HG02759 (cell line): ENCODE measurements at regions not wholly inside any gene's neighbourhood (a gene's known extent, or its start where the extent isn't known, plus 50 kb on each side); places are given as distances from the start of the nearest gene placed in this dataset.
A peak's percentile ranks its signal among the peaks of the same experiment; 100 is the strongest.

Source experiments
- ATAC-seq: cut with Tn5 transposase; IDR thresholded peaks from one replicate; pipeline ENCODE4 v1.9.1; 2021; ENCODE audit warnings: mild to moderate bottlenecking, moderate library complexity; ENCODE audit not compliant: unreplicated experiment

- ATAC-seq, result no peak
Measured at GRCh38 chr6:163804991-163805390, 390.5 kb downstream of the QKI start.

GRCh38 chr6:163802267-163802666 is 387.7 kb downstream of the QKI start:
- no peak for ATAC-seq

DNA sequence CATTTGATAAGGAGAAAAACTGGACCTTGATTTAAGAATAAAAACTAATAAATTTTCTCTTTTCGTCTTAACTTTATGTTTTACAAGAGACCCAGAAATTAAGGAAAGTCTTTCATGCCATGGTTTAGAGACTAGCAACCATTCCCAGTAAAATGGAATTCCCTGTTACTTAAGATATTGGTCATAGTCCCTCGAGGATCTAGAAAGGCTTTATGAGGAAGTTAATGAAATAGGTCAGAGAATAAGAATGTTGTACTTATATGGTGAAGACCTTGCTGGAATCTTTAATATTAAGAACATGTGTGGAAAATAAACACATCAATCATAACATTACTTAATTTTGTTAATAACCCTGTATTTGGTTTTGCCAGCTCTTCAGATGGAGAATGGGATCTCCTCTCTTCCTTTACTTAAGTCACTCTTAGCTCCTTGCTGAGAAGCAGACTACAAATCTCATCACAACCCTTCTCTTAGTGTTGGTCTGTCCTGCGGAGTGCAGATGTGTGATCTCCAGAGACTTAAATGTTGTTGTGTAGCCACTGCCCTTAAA is 382.9 kb downstream of the QKI start:
- no peak for ATAC-seq

GRCh38 chr6:163793011-163793983 is 378.8 kb downstream of the QKI start:
- ATAC-seq, result peak; percentile 95

- ATAC-seq, result no peak
Measured at GRCh38 chr6:163790266-163790840, 375.8 kb downstream of the QKI start.

- no peak for ATAC-seq
Measured at GRCh38 chr6:163789199-163789810, 374.8 kb downstream of the QKI start.

- no peak for ATAC-seq
Measured at GRCh38 chr6:163786995-163787671, 372.6 kb downstream of the QKI start.

- peak; percentile 87 for ATAC-seq
Measured at GRCh38 chr6:163782436-163783003, 368.0 kb downstream of the QKI start.

DNA sequence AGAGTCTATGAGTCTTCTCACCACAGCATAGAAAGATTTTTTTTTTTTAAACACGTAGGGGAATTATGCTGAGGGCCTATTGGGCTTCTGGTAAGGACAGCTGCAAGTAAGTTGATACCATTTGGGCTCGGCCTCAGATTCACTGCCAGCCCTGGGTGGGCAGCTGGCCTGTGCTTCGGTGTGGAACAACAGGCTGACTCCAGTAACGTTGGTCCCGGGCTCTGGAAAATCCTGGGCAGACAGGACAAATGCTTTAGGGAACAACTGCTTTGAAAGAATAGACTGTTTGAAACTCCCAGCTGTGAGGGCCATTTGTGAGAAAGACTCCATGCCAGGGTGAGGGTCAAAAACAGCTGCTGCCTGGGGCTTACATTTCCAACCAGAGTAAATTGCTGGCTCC is 366.5 kb downstream of the QKI start:
- no peak for ATAC-seq

DNA sequence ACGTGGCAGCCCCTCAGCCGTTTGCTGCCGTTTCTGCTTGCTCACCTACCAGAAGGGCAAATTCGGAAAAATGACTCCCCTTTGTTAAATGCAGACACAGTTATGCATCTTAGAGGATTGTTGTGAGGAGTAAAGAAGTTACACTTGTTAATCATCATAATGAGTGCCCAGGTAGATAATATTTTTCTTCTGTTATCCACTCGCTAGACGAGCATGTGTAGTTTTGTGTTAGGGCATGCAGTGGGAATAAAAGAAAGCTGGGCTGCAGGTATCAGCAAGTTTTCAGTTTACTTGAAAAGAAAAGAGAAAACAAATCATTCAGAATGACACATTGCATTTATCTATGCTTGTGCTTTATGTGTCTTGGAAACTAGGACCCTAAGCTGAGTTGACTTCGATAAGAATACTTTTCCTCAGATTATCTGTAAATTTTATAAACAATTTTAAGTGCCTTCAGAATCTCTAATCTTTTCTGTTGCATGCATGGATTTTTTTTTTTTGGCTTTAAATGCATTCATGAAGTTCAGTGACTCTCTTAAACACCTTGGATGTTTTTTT is 365.3 kb downstream of the QKI start:
- no peak for ATAC-seq

DNA sequence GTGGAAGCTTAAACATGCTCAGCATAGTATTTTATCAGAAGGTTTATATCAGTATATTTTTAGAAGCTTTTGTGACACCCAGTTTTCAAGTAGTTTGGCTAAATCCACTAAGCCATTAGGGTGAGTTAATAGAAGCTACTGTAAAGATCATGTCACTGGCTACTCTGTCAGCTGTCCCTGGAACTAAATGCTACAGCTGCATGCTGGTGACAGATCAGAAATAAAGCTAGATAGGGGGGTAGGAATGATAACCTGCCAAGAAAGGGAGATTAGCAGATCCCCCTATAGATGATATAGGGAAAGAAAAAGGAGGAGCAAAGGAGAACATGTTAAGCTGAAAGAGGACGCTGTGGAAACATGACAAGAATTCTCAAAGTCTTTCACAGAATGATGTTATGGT is 363.2 kb downstream of the QKI start:
- ATAC-seq, result no peak

DNA sequence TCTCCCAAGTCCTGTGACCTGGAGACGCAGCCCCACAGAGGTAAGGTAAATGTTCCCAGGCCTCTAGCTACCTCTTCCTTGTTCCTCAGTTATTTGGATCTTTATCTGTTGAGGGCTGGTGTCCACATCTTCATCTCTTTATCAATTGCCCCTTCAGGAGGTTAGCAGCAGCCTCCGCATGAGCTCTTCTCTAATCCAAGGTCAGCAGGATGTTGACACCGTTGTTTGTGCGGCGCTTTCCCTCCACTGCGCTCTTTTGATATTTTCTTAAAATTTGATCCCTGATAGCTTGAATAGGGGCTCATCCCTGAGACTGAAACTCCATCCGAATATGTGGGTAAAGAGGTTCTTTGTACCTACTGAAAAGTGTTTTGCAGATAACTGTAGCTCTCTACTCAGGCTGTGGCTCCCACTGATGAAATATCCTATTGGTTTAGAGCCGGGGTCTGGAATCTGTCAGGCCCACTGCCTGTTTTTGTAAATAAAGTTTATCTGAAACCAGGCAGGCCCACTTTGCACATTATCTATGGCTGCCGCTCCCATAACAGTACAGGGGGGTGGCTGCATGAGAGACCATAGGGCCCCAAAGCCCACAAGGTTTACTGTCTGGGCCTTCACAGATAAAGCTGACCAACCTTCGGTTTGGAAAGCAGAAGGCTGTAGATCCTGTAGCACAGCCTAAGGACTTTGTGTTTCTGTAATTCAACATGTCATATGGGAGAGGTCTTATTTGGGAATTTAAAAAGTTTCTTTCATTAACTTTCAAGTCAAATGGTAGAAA is 362.6 kb downstream of the QKI start:
- no peak for ATAC-seq

DNA sequence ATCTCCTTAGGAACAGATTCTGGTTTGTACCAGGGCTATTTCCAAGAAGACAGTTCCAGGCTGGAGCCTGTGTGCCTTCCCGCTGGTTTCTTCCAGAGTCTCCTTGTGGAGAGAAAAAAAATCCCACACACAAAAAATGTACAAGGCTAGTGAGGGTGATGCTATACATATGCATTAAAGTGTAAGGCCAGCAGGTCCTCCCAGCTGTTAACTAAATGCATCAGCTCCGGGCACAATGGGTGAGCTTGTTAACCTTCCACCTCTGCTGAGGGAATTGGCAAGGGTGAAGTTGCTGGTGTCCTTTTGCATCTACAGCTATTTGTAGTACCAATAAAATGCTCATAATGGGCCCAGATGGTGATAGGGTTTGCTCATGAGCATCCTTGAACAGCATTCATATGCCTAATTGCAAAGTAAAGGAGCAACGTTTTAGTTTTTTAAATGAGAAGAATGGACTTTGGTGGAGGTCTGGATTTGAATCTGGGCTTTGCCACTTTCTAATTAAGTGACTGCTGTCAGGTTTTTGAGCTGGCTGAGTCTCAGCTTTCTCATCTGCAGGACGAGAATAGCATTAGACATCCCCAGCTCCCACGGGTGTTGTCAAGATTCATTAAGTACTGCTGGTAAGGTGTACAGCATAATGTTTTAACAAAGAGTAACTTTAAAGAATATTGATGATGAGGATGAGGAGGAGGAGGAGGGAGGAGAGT is 361.8 kb downstream of the QKI start:
- no peak for ATAC-seq

DNA sequence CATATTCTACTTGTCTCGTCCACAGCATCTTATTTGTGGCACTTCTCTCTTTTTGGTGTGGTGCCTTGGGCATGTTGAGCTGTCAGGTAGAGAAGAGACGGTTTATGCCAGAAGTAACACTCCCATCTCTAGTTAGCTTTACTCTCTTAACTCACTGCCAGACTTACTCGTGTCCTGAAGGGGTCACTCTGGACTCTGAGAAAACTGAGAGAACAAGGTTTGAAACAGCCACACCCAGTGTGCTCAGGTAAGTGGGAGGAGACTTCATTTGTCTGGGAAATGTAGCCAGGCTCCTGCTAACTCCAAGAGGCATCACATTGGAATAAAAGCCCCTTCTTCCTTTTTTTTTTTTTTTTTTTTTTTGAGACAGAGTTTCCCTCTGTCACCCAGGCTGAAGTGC is 360.8 kb downstream of the QKI start:
- ATAC-seq, result no peak

GRCh38 chr6:163774485-163774884 is 360.0 kb downstream of the QKI start:
- ATAC-seq, result no peak

- ATAC-seq, result no peak
Measured at GRCh38 chr6:163773646-163774045, 359.1 kb downstream of the QKI start.

GRCh38 chr6:163772701-163773100 is 358.2 kb downstream of the QKI start:
- no peak for ATAC-seq

GRCh38 chr6:163771180-163771579 is 356.7 kb downstream of the QKI start:
- ATAC-seq, result no peak

- no peak for ATAC-seq
Measured at GRCh38 chr6:163768905-163769304, 354.4 kb downstream of the QKI start.
